Bronchial epithelial cell (primary cell): ENCODE measurements at regions not wholly inside any gene's neighbourhood (a gene's known extent, or its start where the extent isn't known, plus 50 kb on each side); places are given as distances from the start of the nearest gene placed in this dataset.
"Not testable (repeated sequence)": the region's sequence is repeated elsewhere in the genome, so short reads cannot be mapped to it uniquely, and the experiment has no call there.

Experiments
- DNase-seq: peaks from one replicate; pipeline ENCODE4 v3.0.0-alpha.2; 2010; ENCODE audit warnings: low read depth
- FAIRE-seq: peaks from 2 replicates; lab custom pipeline; 2011; peaks lifted over from hg19 to GRCh38; lab: Jason Lieb, UNC
- H3K27me3 ChIP-seq: 2 replicates; pipeline ENCODE4 v1.5.1; 2011; ENCODE audit warnings: low read length; ENCODE audit not compliant: control insufficient read depth, insufficient read depth
- H3K36me3 ChIP-seq: 2 replicates; pipeline ENCODE4 v1.5.1; 2011; ENCODE audit warnings: low read length; ENCODE audit not compliant: control insufficient read depth, insufficient read depth
- H3K4me3 ChIP-seq: 2 replicates; pipeline ENCODE4 v1.5.1; 2011; ENCODE audit warnings: mild to moderate bottlenecking, low read depth, low read length, control low read depth
- CTCF ChIP-seq: IDR thresholded peaks from 2 replicates; pipeline ENCODE4 v1.5.1; 2011; ENCODE audit warnings: mild to moderate bottlenecking, moderate library complexity, low read length, control low read depth, inconsistent platforms; ENCODE audit not compliant: insufficient read depth, severe bottlenecking

GRCh38 chr20:47927385-47927851, 142.1 kb upstream of the SULF2 start:
- no peaks in the 10 kb centered on the region for H3K36me3 ChIP-seq
- peak; percentile 99 for DNase-seq
- no peak for TF ChIP-seq CTCF
- H3K4me3 ChIP-seq, result no peak overlapping the region
- FAIRE-seq, result peak; percentile 70
- H3K27me3 ChIP-seq, result no peaks in the 10 kb centered on the region

GRCh38 chr20:47926731-47927130, 141.4 kb upstream of the SULF2 start:
- no peak for FAIRE-seq
- no peaks in the 10 kb centered on the region for H3K36me3 ChIP-seq
- no peak for DNase-seq
- TF ChIP-seq CTCF, result no peak
- H3K27me3 ChIP-seq, result no peaks in the 10 kb centered on the region
- no peak overlapping the region for H3K4me3 ChIP-seq

DNA sequence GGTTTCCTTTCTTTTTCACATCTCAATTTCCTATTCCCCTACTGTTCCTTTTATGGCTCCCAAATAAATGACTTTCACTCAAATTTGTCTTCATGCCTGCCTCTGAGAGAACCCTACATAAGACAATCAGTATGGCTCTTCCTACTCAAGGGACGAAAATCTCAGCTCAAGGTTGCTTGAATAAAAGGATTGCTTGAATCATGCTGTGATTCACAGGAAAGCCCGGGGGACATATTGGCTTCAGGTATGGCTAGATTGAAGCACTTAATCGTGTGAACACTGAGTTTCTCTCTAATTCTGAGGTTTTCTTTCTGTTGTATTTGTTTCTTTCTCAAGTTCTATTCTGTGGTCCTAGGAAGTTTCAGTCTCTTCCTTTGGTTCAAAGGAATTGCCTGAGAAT, 140.3 kb upstream of the SULF2 start:
- FAIRE-seq, result no peak
- Histone ChIP-seq H3K27me3 (no peaks in the 10 kb centered on the region), H3K4me3 (no peak overlapping the region), H3K36me3 (no peaks in the 10 kb centered on the region)
- no peak for TF ChIP-seq CTCF
- DNase-seq, result peak; percentile 93

DNA sequence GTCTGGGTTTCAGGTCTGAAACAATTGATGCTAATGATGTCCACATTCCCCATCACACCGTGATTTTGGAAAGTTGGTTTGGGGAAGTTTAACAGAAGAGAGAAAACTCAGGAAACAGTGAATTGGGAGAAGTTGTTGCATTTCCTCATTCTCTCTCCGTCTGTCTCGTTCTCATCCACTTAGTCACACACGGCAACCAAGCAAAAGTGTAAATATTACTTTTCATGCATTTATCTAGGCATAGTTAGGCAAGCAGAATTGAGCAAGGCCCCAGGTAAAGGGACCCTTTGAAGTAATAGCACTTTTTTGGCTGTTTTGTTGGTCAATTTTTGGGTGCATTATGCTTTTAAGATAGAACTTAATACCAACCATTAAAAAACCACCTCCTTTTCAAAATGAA, 137.0 kb upstream of the SULF2 start:
- FAIRE-seq (no peak), DNase-seq (peak; percentile 86)
- Histone ChIP-seq H3K36me3 (no peaks in the 10 kb centered on the region), H3K27me3 (no peaks in the 10 kb centered on the region), H3K4me3 (no peak overlapping the region)
- TF ChIP-seq CTCF, result no peak

DNA sequence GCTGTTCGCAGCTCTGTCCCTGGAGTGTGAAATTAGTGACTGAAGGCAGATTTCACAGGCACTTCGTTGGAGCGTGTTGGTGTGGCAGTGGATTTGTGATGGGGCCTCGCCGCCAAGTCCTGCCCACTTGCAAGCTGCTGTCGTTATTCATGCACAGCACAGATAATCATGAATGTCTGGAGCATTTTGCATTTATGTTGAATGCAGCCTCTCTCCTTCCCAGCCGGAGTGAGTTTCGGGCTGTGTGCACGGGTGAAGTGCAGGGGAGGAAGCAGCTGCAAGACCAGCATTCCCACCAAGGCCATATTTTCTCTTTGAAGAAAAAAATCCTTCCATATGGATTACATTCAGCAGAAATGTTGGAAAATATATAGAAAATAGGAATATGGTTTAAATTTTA, 136.5 kb upstream of the SULF2 start:
- FAIRE-seq, result not testable (repeated sequence)

GRCh38 chr20:47921408-47921807, 136.1 kb upstream of the SULF2 start:
- no peak for TF ChIP-seq CTCF
- H3K27me3 ChIP-seq, result no peaks in the 10 kb centered on the region
- H3K36me3 ChIP-seq, result no peaks in the 10 kb centered on the region
- FAIRE-seq (peak; percentile 23), DNase-seq (no peak)
- no peak overlapping the region for H3K4me3 ChIP-seq

More for the DNA sequence above, 136.5 kb upstream of the SULF2 start:
- not testable (repeated sequence) for H3K27me3 ChIP-seq, H3K4me3 ChIP-seq, H3K36me3 ChIP-seq
- DNase-seq, result peak; percentile 12
